Fibroblast of pulmonary artery (primary cell): ENCODE measurements at regions not wholly inside any gene's neighbourhood (a gene's known extent, or its start where the extent isn't known, plus 50 kb on each side); places are given as distances from the start of the nearest gene placed in this dataset.

Experiments used
- DNase-seq: peaks from one replicate; pipeline ENCODE4 v3.0.0-alpha.2; 2010; ENCODE audit warnings: low read depth
- H3K4me3 ChIP-seq: replicated peaks from 2 replicates; pipeline ENCODE4 v1.5.1; 2011; ENCODE audit warnings: low read depth, mild to moderate bottlenecking, control low read depth, low read length, moderate library complexity
- CTCF ChIP-seq: IDR thresholded peaks from 2 replicates; pipeline ENCODE4 v1.5.1; 2011; ENCODE audit warnings: mild to moderate bottlenecking, control low read depth, low read length, inconsistent platforms; ENCODE audit errors: missing control alignments

DNA sequence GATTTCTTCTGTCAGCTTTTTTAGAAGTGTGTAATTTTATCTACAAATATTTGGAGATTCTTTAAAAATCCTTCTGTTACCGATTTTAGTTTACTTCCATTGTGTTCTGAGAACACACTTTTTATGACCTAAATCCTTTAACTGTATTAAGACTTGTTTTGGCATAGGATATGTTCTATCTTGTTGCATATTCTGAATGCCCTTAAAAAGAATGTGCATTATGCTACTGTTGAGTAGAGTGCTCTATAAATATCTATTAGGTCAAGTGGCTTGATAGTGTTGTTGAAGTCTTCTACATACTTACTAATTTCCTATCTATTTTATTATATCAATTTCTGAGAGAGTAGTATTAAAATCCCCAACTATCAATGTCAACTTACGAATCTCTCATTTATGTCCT lies 502.2 kb downstream of the MAFB start:
- no peak for TF ChIP-seq CTCF
- no peak overlapping the region for H3K4me3 ChIP-seq
- no peak for DNase-seq

DNA sequence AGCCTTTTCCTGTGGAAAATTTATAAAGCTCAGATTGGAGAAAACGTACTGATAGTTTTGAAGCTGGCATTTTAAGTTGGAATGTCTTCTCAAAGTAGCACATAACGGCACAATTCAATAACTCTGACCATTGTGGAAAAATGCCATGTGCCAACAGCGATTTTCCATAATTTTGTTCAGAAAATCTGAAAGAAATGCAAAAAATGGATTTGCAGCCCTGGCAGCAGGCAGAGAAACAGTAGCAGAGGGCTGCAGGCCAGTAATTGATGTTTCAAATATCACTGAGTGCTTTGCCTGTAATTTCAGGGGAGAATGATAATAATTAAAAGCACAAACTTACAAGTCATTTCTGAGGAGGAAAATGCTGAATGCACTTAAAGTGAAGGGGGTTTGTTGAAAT lies 507.4 kb downstream of the MAFB start:
- no peak for DNase-seq
- no peak overlapping the region for H3K4me3 ChIP-seq
- no peak for TF ChIP-seq CTCF

- no peak for TF ChIP-seq CTCF
- H3K4me3 ChIP-seq: no peak overlapping the region
- DNase-seq: no peak
Measured at GRCh38 chr20:40176098-40176841, 512.8 kb downstream of the MAFB start.

DNA sequence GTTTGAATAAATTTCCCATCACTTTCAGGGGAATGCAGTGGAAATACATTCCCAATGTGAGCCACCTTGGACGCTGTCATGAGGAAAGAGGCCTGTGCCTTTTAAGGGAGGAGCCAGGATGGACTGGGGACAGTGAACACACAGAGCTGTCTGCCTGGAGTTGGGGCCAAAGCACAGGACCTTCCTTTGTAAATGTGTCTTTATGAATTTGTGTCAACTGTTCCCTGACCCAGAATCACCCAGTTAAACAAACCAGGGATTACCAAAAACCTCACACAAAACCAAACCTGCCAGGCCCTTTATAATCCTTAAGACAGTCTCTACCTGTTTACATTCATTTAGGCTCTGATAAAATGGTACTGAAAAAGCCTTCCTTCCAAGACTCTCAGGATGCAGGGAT lies 513.7 kb downstream of the MAFB start:
- DNase-seq: no peak
- no peak for TF ChIP-seq CTCF
- no peak overlapping the region for H3K4me3 ChIP-seq

GRCh38 chr20:40173872-40174271 lies 515.2 kb downstream of the MAFB start:
- no peak for DNase-seq
- no peak overlapping the region for H3K4me3 ChIP-seq
- no peak for TF ChIP-seq CTCF

DNA sequence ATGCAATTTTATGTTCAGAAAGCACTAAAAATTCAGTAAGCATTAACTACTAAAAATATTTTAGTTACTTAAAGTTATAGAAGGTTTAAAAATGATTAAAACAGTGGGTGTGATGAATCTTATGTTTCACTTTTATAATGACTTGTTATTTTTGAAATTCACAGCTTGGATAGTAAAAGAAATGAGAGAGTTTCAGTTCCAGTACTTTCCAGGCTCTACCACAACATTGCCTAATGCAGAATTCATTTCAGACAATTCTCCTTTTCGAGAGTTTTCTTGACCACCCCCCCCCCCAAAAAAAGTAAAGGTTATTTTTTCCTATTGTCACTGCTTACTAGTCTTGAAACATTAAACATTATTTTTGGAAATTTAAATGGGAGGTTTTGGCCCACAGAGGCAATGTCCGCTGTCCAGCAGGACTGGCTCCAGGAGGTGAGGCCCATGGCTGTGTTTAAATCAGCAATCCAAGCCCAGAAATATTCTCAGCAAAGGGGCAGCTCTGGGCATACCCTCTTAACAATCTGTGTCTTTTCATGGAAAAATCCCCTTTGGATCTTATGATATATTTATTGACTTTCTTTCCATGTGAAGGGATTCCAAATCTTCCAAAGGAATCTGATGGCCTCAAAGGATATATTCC lies 519.9 kb downstream of the MAFB start:
- DNase-seq: no peak
- TF ChIP-seq CTCF: no peak
- H3K4me3 ChIP-seq: no peak overlapping the region

DNA sequence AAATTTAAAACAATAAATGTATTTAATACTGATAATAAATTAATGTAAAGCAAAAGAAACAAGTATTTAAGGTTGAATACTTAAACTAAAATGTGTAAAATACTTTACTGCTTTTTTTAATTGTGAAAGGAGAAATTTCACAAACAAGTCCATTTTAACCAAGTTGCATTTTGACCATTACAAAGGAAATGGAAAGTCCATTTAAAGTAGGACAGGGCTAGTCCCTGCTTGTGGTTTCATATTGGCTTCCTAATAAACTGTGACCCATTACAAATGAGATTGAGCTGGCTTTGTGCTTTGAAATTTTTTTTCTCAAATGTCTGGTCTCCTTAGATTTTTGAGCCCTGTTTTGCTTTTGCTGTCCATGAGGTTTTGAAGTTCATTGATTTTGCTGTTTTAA lies 527.6 kb downstream of the MAFB start:
- no peak for DNase-seq
- H3K4me3 ChIP-seq: no peak overlapping the region
- no peak for TF ChIP-seq CTCF
